Right atrium auricular region (tissue), 2 donors: ENCODE measurements at regions not wholly inside any gene's neighbourhood (a gene's known extent, or its start where the extent isn't known, plus 50 kb on each side); places are given as distances from the start of the nearest gene placed in this dataset.

Experiments
- microRNA counts, 2 donors: library from miRNA; unstranded; fragments of <30 nt; microRNA quantifications; one replicate each; lab custom pipeline; 2016 to 2017
- microRNA-seq, 2 donors: library from miRNA; unstranded; fragments of <30 nt; microRNA quantifications; one replicate each; pipeline ENCODE4, GENCODE V29; 2016 to 2017; ENCODE audit warnings: borderline number of aligned reads in 2 of 2, borderline replicate concordance in 1 of 2

MicroRNAs in the stretch of these regions (microRNA counts, 767-probe panel; counts per million panel counts)
- 3,642 to 7,980 counts per million in 2 donors for microRNA hsa-miR-30a-5p (lab: Ali Mortazavi, UCI)

Small RNA genes lying in the stretch of these regions (microRNA-seq; reads per million reads assigned to microRNA genes)
- gene MIR30A (10,542 to 10,982 reads per million in 2 donors), gene MIR30C2 (90.0 to 156 reads per million in 2 donors)
